SU-DHL-6 (cell line): ENCODE measurements at regions not wholly inside any gene's neighbourhood (a gene's known extent, or its start where the extent isn't known, plus 50 kb on each side); places are given as distances from the start of the nearest gene placed in this dataset.

Experiments used
- CTCF ChIP-seq: fragments of 200-600 bp; sonication (generic); IDR thresholded peaks from one replicate; pipeline ENCODE4 v1.5.1; 2017; ENCODE audit warnings: antibody characterized with exemption, mild to moderate bottlenecking, low read length, moderate library complexity; ENCODE audit not compliant: insufficient read depth, poor library complexity, severe bottlenecking
- EZH2phosphoT487 ChIP-seq: fragments of 200-600 bp; sonication (generic), shearing (Covaris generic); conservative IDR thresholded peaks from 2 replicates; pipeline ENCODE4 v1.6.1; 2018; ENCODE audit warnings: mild to moderate bottlenecking, antibody characterized with exemption, low read length, moderate library complexity, mixed read lengths

- TF ChIP-seq CTCF (no peak), EZH2phosphoT487 (no peak)
These were observed 550.7 kb downstream of the RNF144A start for GRCh38 chr2:7467782-7468447.
